Lower lobe of right lung (tissue), 2 donors: ENCODE measurements at regions not wholly inside any gene's neighbourhood (a gene's known extent, or its start where the extent isn't known, plus 50 kb on each side); places are given as distances from the start of the nearest gene placed in this dataset.

ENCODE experiments used
- ATAC-seq, 2 donors: fragments of 200-7000 bp; cut with Tn5 transposase; one replicate each; pipeline ENCODE4 v1.9.1; 2020 to 2022; ENCODE audit warnings: mild to moderate bottlenecking in 2 of 2, moderate library complexity in 2 of 2
- DNase-seq: peaks from one replicate; pipeline ENCODE4 v3.0.0-alpha.2; 2020
- H3K27ac ChIP-seq: fragments of 200-600 bp; one replicate; pipeline ENCODE4 v1.8.0; 2022
- H3K27me3 ChIP-seq: fragments of 200-600 bp; one replicate; pipeline ENCODE4 v1.8.0; 2022; ENCODE audit warnings: low read depth
- H3K36me3 ChIP-seq: fragments of 200-600 bp; one replicate; pipeline ENCODE4 v1.8.0; 2022; ENCODE audit warnings: mild to moderate bottlenecking
- H3K4me1 ChIP-seq: fragments of 200-600 bp; one replicate; pipeline ENCODE4 v1.8.0; 2022
- H3K4me3 ChIP-seq: fragments of 200-600 bp; one replicate; pipeline ENCODE4 v1.8.0; 2022; ENCODE audit warnings: mild to moderate bottlenecking
- H3K9me3 ChIP-seq: fragments of 200-600 bp; one replicate; pipeline ENCODE4 v1.8.0; 2022
- CTCF ChIP-seq: fragments of 200-600 bp; IDR thresholded peaks from one replicate; pipeline ENCODE4 v1.8.0; 2022; ENCODE audit warnings: antibody characterized with exemption, mild to moderate bottlenecking
- intact Hi-C: fragments of 100-400 bp; cut with DNase I; formaldehyde crosslinking; loops from one replicate; pipeline ENCODE4 v1.11.0; 2022
- donor health status: DM: no; HTN: yes; CAD: no; lungs with severe emphysema.

DNA sequence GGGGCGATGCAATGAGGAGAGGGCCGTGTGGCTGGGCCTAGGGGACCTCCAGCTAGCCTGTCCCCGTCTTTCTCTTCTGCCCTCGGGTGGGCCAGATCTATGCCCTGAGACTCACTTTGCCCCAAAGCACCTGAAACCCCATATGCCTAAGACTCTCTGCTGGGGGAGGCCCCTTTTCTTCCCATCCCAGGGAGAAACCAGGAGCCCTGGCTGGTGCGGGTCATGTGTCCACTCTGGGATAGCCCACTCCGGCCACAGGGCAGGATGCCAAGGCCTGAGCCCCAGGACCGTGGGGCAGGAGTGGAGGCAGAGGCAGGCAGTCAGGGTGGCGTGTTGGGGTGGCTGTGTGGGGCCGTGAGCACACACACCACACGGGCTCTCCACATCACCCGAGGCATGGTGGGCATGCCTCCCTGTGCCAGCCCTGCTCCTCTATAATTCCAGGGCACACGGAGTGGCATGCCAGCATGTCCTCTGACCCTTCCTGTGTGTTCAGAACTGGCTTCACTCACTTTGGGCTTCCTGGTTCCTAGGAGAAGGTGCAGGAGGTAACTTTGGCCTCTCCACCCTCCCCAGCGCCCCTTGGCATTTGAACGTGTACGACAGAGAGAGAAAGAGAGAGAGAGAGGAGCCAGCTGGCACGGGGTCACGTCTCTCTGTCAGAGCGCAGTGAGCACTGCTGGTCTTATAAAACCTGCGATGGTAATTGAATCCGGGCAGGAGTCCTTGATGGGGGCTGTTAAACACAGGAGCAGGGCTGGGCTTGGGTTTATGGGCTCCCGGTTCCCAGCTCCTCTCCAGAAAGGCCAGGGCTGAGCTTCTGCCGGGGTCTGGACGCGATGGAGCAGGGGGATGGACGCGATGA is 144.2 kb downstream of the KIF26A start:
- intact Hi-C loops, result no loop called here
- ATAC-seq, result no peak
- no peaks in the 10 kb centered on the region for H3K4me1 ChIP-seq

GRCh38 chr14:104283197-104284106 is 145.1 kb downstream of the KIF26A start:
- H3K36me3 ChIP-seq, result no peaks in the 10 kb centered on the region
- ATAC-seq, result no peak
- H3K27ac ChIP-seq, result no peak overlapping the region
- TF ChIP-seq CTCF, result no peak
- H3K27me3 ChIP-seq, result peaks cover 4% of the 10 kb centered on the region
- no peaks in the 10 kb centered on the region for H3K4me1 ChIP-seq
- intact Hi-C loops, result no loop called here
- DNase-seq, result peak; percentile 36
- H3K4me3 ChIP-seq, result no peak overlapping the region
- no peaks in the 10 kb centered on the region for H3K9me3 ChIP-seq

More for the DNA sequence above, 144.2 kb downstream of the KIF26A start:
- no peaks in the 10 kb centered on the region for H3K36me3 ChIP-seq
- DNase-seq, result peak; percentile 8
- no peak overlapping the region for H3K4me3 ChIP-seq
- no peak for TF ChIP-seq CTCF
- H3K9me3 ChIP-seq, result no peaks in the 10 kb centered on the region
- H3K27ac ChIP-seq, result no peak overlapping the region
- H3K27me3 ChIP-seq, result peaks cover 4% of the 10 kb centered on the region

DNA sequence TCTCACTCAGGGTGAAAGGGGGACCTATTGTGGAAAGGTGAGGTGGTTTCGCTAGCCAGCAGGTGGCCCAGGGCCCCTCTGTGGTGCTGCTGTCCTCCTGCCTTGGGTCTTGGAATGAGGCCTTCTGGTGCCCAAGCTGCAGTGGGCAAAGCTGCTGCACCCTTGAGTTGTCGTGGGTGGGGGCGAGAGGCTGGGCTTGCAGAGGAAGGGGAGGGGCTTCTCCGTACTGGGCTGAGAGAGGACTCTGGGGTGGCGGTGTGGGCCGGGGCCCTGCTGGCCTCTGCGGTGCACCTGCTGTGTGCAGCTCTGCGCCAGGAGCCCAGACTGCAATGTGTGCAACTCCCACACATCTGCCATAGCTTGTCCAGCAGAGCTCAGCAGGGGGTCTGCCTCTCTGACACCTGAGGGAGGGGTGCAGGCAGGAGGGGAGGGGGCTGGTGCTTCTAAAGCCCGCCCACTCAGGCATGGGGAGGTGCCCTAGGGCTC is 145.8 kb downstream of the KIF26A start:
- ATAC-seq (no peak), DNase-seq (peak; percentile 29)
- intact Hi-C loops, result no loop called here
- H3K4me3 ChIP-seq, result no peak overlapping the region
- H3K9me3 ChIP-seq, result no peaks in the 10 kb centered on the region
- H3K36me3 ChIP-seq, result no peaks in the 10 kb centered on the region
- no peak overlapping the region for H3K27ac ChIP-seq
- TF ChIP-seq CTCF, result no peak
- no peaks in the 10 kb centered on the region for H3K4me1 ChIP-seq
- peaks cover 1% of the 10 kb centered on the region for H3K27me3 ChIP-seq

- H3K4me3 ChIP-seq, result no peak overlapping the region
- ATAC-seq, result no peak
These were observed 146.5 kb downstream of the KIF26A start for GRCh38 chr14:104284636-104285507.

More at GRCh38 chr14:104284636-104285507, 146.5 kb downstream of the KIF26A start:
- peak; percentile 34 for DNase-seq
- Histone ChIP-seq H3K27ac (no peak overlapping the region), H3K9me3 (no peaks in the 10 kb centered on the region), H3K27me3 (no peaks in the 10 kb centered on the region), H3K36me3 (no peaks in the 10 kb centered on the region), H3K4me1 (no peaks in the 10 kb centered on the region)
- intact Hi-C loops, result no loop called here
- no peak for TF ChIP-seq CTCF
